ENCODE measurements at regions not wholly inside any gene's neighbourhood (a gene's known extent, or its start where the extent isn't known, plus 50 kb on each side); places are given as distances from the start of the nearest gene placed in this dataset.
"Not testable (repeated sequence)": the region's sequence is repeated elsewhere in the genome, so short reads cannot be mapped to it uniquely, and the experiment has no call there.

- no peaks in the 10 kb centered on the region for H3K36me3 ChIP-seq (replicated peaks in 1 of 2)
- no peaks in the 10 kb centered on the region for H3K4me1 ChIP-seq (replicated peaks in 1 of 2)
- intact Hi-C loops (cut with DNase I): no loop called here
- H3K4me3 ChIP-seq: no peak overlapping the region
- H3K9me3 ChIP-seq (replicated peaks in 1 of 3): no peaks in the 10 kb centered on the region
- no peaks in the 10 kb centered on the region for H3K27me3 ChIP-seq
- WGBS, 4 donors: 72 to 79% (median 77%) methylated on average over 14 to 21 of the region's 21 CpGs
- TF ChIP-seq CTCF (IDR thresholded peaks at IDR 0.05) (no peak), POLR2A (IDR thresholded peaks at IDR 0.05) (no peak)
- H3K27ac ChIP-seq: no peak overlapping the region
- DNase-seq: peak in 1 of 7 donors; percentile 23
These were observed 238.8 kb upstream of the SFSWAP start for GRCh38 chr12:131471946-131472732.

GRCh38 chr12:131473261-131473660 is 237.6 kb upstream of the SFSWAP start:
- H3K27ac ChIP-seq: no peak overlapping the region
- TF ChIP-seq POLR2A (IDR thresholded peaks at IDR 0.05) (no peak), CTCF (IDR thresholded peaks at IDR 0.05) (no peak)
- WGBS, 4 donors: 79 to 85% (median 80%) methylated on average over 13 to 15 of the region's 15 CpGs
- no peaks in the 10 kb centered on the region for H3K27me3 ChIP-seq
- no peak for DNase-seq
- no peaks in the 10 kb centered on the region for H3K36me3 ChIP-seq (replicated peaks in 1 of 2)
- H3K4me1 ChIP-seq (replicated peaks in 1 of 2): no peaks in the 10 kb centered on the region
- no peak overlapping the region for H3K4me3 ChIP-seq
- intact Hi-C loops (cut with DNase I): no loop called here
- H3K9me3 ChIP-seq (replicated peaks in 1 of 3): no peaks in the 10 kb centered on the region

- no peak for TF ChIP-seq POLR2A (IDR thresholded peaks at IDR 0.05)
- TF ChIP-seq CTCF (IDR thresholded peaks at IDR 0.05): no peak
- Histone ChIP-seq H3K4me1 (replicated peaks in 1 of 2) (no peaks in the 10 kb centered on the region), H3K9me3 (replicated peaks in 1 of 3) (no peaks in the 10 kb centered on the region), H3K27me3 (no peaks in the 10 kb centered on the region), H3K4me3 (no peak overlapping the region), H3K36me3 (replicated peaks in 1 of 2) (no peaks in the 10 kb centered on the region), H3K27ac (no peak overlapping the region)
- peak in 1 of 7 donors; percentile 41 for DNase-seq
- intact Hi-C loops (cut with DNase I): no loop called here
- 63 to 71% (median 67%) methylated on average over 18 to 31 of the region's 31 CpGs for WGBS, 4 donors
These were observed 236.9 kb upstream of the SFSWAP start for GRCh38 chr12:131473741-131474709.

GRCh38 chr12:131475012-131475411 is 235.9 kb upstream of the SFSWAP start:
- H3K9me3 ChIP-seq (replicated peaks in 1 of 3); H3K36me3 ChIP-seq (replicated peaks in 1 of 2); H3K4me1 ChIP-seq (replicated peaks in 1 of 2); H3K4me3 ChIP-seq; intact Hi-C loops (cut with DNase I); H3K27me3 ChIP-seq; H3K27ac ChIP-seq: not testable (repeated sequence)
- 32 to 54% methylated on average over 3 to 5 of the region's 19 CpGs; no CpG with 5 or more reads in 2 of the 4 donors for WGBS, 4 donors
- peak in 1 of 7 donors; percentile 42 for DNase-seq

Data from adrenal gland (tissue), 9 donors.